GM12865 (cell line): ENCODE measurements at regions not wholly inside any gene's neighbourhood (a gene's known extent, or its start where the extent isn't known, plus 50 kb on each side); places are given as distances from the start of the nearest gene placed in this dataset.

Experiments used
- DNase-seq: peaks from one replicate; pipeline ENCODE4 v3.0.0; 2010; ENCODE audit warnings: low read depth
- H3K4me3 ChIP-seq: 2 replicates; pipeline ENCODE4 v1.5.1; 2011; ENCODE audit warnings: mild to moderate bottlenecking, low read depth, low read length, control low read depth
- TF ChIP-seq, protein P1 (sequence below): IDR thresholded peaks from 2 replicates; pipeline ENCODE4 v1.5.1; 2011; ENCODE audit warnings: low read length, control low read depth, low read depth, inconsistent platforms; ENCODE audit not compliant: insufficient read depth; ENCODE audit errors: missing control alignments

DNA sequence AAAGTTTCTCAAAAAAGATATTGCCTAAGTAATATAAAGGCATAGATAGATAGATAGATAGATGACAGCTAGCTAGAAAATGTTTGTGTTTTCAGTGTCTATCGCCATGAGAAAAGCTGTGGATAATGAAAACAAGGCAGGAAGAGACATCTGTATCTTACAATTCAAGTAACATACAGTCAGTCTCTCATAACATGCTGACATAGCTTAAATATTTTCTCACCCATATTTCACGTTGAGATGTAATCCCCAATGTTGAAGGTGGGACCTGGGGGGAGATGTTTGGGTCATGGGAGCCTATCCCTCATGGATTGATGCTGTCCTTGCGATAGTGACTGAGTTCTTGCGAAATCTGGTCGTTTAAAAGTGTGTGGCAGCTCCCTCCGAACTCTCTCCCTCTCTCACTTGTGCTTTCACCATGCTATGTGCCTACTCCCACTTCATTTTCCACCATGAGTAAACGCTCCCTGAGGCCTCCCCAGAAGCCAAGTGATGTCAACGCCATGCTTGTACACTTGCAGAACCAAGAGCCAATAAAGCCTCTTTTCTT is 856.8 kb upstream of the ADAMTS5 start:
- no peak for DNase-seq
- H3K4me3 ChIP-seq, result no peak overlapping the region
- TF ChIP-seq, protein P1, sequence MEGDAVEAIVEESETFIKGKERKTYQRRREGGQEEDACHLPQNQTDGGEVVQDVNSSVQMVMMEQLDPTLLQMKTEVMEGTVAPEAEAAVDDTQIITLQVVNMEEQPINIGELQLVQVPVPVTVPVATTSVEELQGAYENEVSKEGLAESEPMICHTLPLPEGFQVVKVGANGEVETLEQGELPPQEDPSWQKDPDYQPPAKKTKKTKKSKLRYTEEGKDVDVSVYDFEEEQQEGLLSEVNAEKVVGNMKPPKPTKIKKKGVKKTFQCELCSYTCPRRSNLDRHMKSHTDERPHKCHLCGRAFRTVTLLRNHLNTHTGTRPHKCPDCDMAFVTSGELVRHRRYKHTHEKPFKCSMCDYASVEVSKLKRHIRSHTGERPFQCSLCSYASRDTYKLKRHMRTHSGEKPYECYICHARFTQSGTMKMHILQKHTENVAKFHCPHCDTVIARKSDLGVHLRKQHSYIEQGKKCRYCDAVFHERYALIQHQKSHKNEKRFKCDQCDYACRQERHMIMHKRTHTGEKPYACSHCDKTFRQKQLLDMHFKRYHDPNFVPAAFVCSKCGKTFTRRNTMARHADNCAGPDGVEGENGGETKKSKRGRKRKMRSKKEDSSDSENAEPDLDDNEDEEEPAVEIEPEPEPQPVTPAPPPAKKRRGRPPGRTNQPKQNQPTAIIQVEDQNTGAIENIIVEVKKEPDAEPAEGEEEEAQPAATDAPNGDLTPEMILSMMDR, result no peak

DNA sequence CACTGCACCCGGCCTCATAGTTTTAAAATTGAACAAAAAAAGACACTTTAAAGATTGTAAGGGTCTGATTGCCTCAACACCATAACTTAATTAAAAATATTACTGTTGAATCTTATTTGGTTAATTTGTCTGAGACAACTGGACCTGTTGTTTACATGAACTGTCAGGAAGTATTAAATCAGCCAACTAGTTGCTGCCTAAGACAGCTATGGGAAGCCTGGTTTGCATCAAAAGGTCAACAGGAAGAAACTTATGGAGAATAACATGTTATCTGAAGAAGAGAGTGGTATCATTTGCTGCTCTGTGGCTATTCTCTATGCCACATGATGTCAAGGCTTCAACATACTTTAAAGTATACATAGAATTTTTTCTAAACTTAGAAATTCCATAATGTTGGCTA is 853.5 kb upstream of the ADAMTS5 start:
- TF ChIP-seq, protein P1, result no peak
- H3K4me3 ChIP-seq, result no peak overlapping the region
- no peak for DNase-seq

DNA sequence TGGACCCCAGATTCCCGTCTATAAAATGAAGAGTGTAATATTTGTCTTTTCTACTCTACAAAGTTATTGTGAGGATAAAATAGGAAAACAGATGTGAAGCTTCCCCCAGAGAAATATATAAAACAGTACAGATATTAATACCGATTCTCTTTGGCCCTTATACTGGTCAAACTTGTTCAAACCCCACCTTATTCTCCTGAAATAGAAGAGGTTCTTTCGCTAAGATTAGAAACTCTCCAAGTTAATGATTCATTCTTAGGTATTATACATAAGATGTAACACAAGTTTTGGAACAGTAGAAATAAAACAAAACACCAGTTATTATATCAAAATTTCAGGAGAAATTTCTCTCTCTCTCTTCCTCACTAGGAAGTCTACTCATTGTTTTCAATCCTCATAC is 852.4 kb upstream of the ADAMTS5 start:
- H3K4me3 ChIP-seq, result no peak overlapping the region
- TF ChIP-seq, protein P1, result no peak
- DNase-seq, result no peak

DNA sequence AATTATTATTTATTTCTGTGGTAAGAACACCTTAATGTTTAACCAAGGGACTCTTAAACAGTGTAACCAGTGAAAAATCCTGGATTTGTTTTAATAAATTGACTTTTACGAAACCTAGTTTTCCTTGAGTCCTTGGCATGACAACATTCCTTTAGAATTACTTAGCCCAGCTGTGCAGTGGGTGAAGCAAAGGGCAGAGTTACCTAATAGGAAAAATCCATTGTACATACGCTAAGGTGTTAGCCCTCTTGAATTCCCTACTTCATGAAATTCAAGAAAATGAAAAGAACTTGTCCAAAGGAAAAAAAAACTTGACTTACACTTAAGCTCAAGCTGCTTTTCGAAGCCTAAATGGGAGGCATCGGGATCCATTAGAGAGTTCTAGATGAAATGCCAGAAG is 852.0 kb upstream of the ADAMTS5 start:
- DNase-seq, result no peak
- TF ChIP-seq, protein P1, result no peak

DNA sequence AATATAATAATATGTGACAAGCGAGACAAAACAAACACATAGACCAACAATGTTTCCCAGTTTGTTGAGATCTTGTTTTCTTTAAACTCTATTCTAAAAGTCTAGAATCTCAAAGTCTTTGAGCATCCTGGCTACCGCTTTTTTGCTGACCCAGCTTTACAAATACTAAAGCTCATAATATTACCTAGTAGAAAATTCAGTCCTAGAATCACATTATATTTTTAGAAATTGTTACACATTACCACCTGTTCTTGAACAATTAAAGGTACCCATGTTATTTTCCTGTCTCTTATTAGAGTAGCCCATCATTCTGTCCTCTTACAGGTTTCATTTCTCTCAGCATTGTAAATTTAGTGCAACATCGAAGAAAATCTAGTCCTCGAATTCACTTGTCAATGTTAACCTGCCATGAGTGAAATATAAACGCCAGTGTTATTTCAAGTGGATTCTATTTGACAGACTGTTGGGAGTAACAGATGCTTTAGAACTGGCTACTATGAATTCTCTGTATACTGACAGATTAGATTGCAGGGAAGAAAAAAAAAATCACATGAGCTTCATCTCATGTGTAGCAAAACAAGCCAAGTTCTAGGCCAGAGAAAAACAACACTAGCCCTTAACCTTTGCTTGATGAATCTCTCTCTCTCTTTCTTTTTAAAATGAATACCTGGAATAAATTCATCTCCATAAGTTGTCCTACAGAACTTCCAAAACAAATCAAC is 851.2 kb upstream of the ADAMTS5 start:
- TF ChIP-seq, protein P1, result no peak
- no peak overlapping the region for H3K4me3 ChIP-seq
- no peak for DNase-seq

More for the DNA sequence above, 852.0 kb upstream of the ADAMTS5 start:
- no peak overlapping the region for H3K4me3 ChIP-seq

DNA sequence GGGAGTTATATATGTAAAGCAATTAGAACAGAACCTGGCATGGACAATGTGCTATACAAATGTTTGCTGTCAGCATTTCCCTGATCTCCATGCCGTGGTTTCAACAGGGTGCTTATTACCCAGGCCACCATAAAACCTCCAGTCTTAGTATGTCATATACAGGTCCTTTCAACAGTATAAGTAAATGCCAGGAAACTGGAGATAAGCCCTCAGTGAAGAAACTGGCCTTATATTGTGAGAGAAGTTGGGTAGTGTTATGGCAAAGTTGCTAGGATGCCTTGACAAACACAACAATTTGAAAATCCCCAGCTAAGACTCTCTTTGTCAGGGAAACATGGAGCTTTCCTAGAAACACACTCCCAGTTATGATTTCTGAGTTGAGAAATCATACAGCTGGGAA is 850.2 kb upstream of the ADAMTS5 start:
- DNase-seq, result no peak
- TF ChIP-seq, protein P1, result no peak
- H3K4me3 ChIP-seq, result no peak overlapping the region

DNA sequence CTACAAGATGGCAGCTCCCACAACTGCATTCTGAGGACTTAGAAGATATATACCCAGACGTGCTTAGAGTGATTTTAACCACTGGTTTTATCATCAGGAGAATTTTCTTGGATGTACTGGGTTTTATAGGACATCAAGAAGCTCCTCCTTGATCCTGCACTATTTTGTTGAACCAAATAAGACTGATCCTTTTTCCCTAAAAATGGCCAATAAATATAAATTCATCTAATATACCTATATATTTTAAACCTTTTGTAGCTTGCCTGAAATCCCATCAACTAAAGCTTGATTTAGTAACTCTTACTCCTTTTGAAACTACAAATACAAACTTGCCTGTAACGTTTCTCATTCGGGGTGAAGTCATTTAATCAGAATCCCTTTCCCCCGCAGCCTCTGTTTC is 849.4 kb upstream of the ADAMTS5 start:
- no peak for DNase-seq
- TF ChIP-seq, protein P1, result no peak

More for the DNA sequence above, 849.4 kb upstream of the ADAMTS5 start:
- no peak overlapping the region for H3K4me3 ChIP-seq
